ENCODE measurements at regions not wholly inside any gene's neighbourhood (a gene's known extent, or its start where the extent isn't known, plus 50 kb on each side); places are given as distances from the start of the nearest gene placed in this dataset.

DNA sequence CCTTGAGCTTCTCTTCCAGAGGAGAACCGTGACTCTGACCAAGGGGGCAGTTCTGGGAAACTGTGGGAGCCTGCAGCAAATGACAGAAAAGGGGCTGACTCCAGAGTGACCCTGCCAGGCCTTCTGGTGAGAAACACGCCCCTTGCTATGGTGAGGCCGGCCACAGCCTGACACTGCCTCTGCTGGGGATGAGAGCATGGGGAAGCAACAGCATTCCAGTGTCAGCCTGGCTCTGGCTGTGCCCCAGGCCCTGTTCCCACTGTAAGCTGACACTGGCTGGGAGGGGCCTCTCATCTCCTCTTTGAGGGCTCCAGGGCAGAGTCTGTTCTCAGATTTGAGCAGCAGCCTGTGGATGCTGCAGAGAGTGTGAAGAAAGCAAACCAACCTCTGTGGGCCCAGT is 180.0 kb upstream of the IL12B start:
- dilution Hi-C loops (cut with MboI; ENCODE audit: extremely low pct_ligation_motif_present, low sequenced_read_pairs): no loop called here
- POLR2A ChIA-PET: no interaction called here

More for the DNA sequence above, 180.0 kb upstream of the IL12B start:
- CTCF ChIA-PET: no interaction called here
- intact Hi-C loops (cut with micrococcal nuclease): loop anchor here (10.0 kb wide), 1 partner anchor 405 kb away; the partner anchor contains the start of gene ADRA1B
- Histone ChIP-seq H3K79me2 (ENCODE audit: control insufficient read depth, insufficient read depth, low read length) (no peaks in the 10 kb centered on the region), H3K27ac (ENCODE audit: insufficient read depth, low read depth, low read length) (no peak overlapping the region), H2AFZ (ENCODE audit: low read depth, low read length) (no peak overlapping the region), H3K4me2 (ENCODE audit: insufficient read depth, low read length) (no peak overlapping the region), H3K4me3 (replicated peaks in 1 of 3; ENCODE audit: insufficient read depth in 1 of 3, low read depth in 1 of 3, low read length in 3 of 3) (no peak overlapping the region), H3K9ac (replicated peaks; ENCODE audit: extremely low read depth, insufficient read depth, low read length) (no peak overlapping the region), H4K20me1 (replicated peaks; ENCODE audit: control insufficient read depth, extremely low read depth, insufficient read depth, low read length) (no peaks in the 10 kb centered on the region), H3K4me1 (ENCODE audit: control insufficient read depth, extremely low read depth, insufficient read depth, low read length) (no peaks in the 10 kb centered on the region), H3K9me1 (replicated peaks; ENCODE audit: control insufficient read depth, extremely low read depth, insufficient read depth, low read length) (no peaks in the 10 kb centered on the region), H3K9me3 (replicated peaks; ENCODE audit: control insufficient read depth, insufficient read depth, low read length) (no peaks in the 10 kb centered on the region), H3K27me3 (ENCODE audit: control insufficient read depth in 2 of 2, insufficient read depth in 2 of 2, low read length in 2 of 2) (no peaks in the 10 kb centered on the region), H3K36me3 (ENCODE audit: control insufficient read depth in 2 of 2, extremely low read depth in 1 of 2, insufficient read depth in 2 of 2, low read length in 2 of 2) (no peaks in the 10 kb centered on the region)
- DNase-seq (ENCODE audit: low read depth, low spot score): no peak
- no peak for FAIRE-seq
- TF ChIP-seq POLR2A (IDR thresholded peaks at IDR 0.05; ENCODE audit: low read depth, low read length) (no peak), FOS (IDR thresholded peaks at IDR 0.05; ENCODE audit: borderline replicate concordance, insufficient read depth, low read length) (no peak), EZH2 (IDR thresholded peaks at IDR 0.05; ENCODE audit: borderline replicate concordance, low read depth, low read length, severe bottlenecking) (no peak), POLR2AphosphoS5 (IDR thresholded peaks at IDR 0.05; ENCODE audit: insufficient read depth, low read depth, low read length) (no peak), JUN (IDR thresholded peaks at IDR 0.05; ENCODE audit: borderline replicate concordance, insufficient read depth, insufficient read length, low read depth) (no peak), MYC (IDR thresholded peaks at IDR 0.05; ENCODE audit: low read depth, low read length) (no peak), GATA2 (IDR thresholded peaks at IDR 0.05; ENCODE audit: insufficient read depth, insufficient read length, low read depth, low read length) (no peak)
- TF ChIP-seq, protein P1, sequence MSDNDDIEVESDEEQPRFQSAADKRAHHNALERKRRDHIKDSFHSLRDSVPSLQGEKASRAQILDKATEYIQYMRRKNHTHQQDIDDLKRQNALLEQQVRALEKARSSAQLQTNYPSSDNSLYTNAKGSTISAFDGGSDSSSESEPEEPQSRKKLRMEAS (IDR thresholded peaks at IDR 0.05; ENCODE audit: insufficient read depth, insufficient read length): no peak
- TF ChIP-seq, protein P2, sequence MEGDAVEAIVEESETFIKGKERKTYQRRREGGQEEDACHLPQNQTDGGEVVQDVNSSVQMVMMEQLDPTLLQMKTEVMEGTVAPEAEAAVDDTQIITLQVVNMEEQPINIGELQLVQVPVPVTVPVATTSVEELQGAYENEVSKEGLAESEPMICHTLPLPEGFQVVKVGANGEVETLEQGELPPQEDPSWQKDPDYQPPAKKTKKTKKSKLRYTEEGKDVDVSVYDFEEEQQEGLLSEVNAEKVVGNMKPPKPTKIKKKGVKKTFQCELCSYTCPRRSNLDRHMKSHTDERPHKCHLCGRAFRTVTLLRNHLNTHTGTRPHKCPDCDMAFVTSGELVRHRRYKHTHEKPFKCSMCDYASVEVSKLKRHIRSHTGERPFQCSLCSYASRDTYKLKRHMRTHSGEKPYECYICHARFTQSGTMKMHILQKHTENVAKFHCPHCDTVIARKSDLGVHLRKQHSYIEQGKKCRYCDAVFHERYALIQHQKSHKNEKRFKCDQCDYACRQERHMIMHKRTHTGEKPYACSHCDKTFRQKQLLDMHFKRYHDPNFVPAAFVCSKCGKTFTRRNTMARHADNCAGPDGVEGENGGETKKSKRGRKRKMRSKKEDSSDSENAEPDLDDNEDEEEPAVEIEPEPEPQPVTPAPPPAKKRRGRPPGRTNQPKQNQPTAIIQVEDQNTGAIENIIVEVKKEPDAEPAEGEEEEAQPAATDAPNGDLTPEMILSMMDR (IDR thresholded peaks at IDR 0.05; ENCODE audit: extremely low read depth in 1 of 2, insufficient read depth in 1 of 2, low read depth in 1 of 2, low read length in 2 of 2): no peak
- BruUV-seq (replicated peaks): no TSS peak
